ENCODE measurements at regions not wholly inside any gene's neighbourhood (a gene's known extent, or its start where the extent isn't known, plus 50 kb on each side); places are given as distances from the start of the nearest gene placed in this dataset.

DNA sequence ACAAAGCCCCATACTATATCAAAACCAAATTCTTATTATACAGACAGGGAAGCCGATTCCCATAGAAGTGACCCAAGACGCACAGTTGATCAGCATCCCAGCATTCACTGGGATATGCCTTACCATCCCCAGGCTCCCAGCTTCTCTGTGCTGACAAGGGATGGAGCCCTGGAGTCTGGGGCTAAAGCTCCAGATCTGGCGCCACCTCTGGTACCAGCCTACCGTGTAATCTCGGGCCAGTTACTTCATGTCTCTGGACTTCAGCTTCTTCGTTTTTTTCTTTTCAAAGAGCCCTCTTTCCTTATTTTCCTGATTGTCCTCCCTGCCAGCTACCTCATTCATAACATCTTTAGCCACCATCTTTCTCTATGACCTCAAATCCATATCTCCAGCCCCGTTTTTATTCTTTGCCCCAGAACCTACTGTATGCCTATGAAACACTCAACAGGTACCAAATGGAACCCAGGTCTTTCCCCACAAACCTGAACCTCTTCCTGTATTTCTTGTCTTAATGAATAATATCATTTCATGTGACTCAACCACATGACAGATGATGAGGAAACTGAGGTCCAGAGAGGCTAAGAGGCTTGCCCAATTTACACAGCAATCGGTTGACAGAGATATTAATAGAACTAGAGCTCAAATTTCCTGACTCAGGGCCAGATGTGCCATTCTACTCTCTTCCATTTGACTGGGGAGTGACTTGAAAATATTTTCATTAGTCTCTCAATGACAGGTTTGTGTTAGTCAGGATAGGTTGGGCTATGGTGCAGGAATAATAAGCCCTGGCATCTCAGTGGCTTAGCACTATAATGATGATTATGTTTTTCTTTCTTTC, 85.4 kb upstream of the TLE3 start:
- DNase-seq: no peak
- no peak for ATAC-seq
- intact Hi-C loops (cut with DNase I): no loop called here
- Histone ChIP-seq H3K36me3 (no peaks in the 10 kb centered on the region), H3K27ac (no peak overlapping the region), H3K9me3 (no peaks in the 10 kb centered on the region), H3K4me1 (no peaks in the 10 kb centered on the region), H3K27me3 (ENCODE audit: low read depth) (no peaks in the 10 kb centered on the region), H3K4me3 (no peak overlapping the region)
- TF ChIP-seq, protein P1, sequence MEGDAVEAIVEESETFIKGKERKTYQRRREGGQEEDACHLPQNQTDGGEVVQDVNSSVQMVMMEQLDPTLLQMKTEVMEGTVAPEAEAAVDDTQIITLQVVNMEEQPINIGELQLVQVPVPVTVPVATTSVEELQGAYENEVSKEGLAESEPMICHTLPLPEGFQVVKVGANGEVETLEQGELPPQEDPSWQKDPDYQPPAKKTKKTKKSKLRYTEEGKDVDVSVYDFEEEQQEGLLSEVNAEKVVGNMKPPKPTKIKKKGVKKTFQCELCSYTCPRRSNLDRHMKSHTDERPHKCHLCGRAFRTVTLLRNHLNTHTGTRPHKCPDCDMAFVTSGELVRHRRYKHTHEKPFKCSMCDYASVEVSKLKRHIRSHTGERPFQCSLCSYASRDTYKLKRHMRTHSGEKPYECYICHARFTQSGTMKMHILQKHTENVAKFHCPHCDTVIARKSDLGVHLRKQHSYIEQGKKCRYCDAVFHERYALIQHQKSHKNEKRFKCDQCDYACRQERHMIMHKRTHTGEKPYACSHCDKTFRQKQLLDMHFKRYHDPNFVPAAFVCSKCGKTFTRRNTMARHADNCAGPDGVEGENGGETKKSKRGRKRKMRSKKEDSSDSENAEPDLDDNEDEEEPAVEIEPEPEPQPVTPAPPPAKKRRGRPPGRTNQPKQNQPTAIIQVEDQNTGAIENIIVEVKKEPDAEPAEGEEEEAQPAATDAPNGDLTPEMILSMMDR (IDR thresholded peaks at IDR 0.05): no peak

- H3K27me3 ChIP-seq (ENCODE audit: low read depth): no peaks in the 10 kb centered on the region
- no peaks in the 10 kb centered on the region for H3K9me3 ChIP-seq
- no peak overlapping the region for H3K4me3 ChIP-seq
- DNase-seq (no peak), ATAC-seq (no peak)
- intact Hi-C loops (cut with DNase I): no loop called here
- H3K4me1 ChIP-seq: no peaks in the 10 kb centered on the region
- no peak overlapping the region for H3K27ac ChIP-seq
- TF ChIP-seq, protein P1 (IDR thresholded peaks at IDR 0.05): no peak
- H3K36me3 ChIP-seq: no peaks in the 10 kb centered on the region
Measured at GRCh38 chr15:70181626-70182255, 84.0 kb upstream of the TLE3 start.

DNA sequence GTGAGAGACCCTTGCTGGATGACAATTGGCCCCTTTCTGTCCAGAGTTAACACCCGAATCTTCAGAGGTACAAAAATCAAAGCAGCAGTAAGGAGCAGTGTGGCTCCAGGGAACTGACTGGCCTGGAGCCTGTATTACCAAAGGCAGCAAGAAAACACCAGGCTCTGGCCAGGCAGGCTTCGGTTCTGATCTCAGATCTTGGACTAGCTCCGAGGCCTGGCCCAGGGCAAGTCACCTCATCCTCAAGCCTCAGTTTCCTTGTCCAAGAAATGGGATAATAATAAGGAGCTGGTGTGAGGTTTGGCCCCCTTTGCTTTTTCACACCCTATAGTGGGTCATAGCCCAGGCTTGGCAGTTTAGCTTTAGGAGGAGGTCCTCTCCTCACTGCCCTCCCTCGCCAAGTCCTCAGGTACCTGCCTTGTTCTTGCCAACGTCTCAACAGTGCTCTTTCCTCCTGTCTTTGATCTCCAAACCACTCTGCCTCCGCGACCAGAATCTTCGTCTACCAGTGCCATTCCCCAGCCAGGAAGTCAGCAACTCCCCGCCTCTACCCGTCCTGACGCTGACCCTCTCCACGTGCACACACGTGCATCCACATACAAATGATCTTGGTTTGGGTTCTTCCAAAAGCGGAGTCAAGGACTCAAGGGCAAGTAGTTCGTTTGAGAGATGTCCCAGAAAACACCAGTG, 82.6 kb upstream of the TLE3 start:
- TF ChIP-seq, protein P1 (IDR thresholded peaks at IDR 0.05): no peak
- Histone ChIP-seq H3K9me3 (no peaks in the 10 kb centered on the region), H3K4me3 (no peak overlapping the region), H3K27me3 (ENCODE audit: low read depth) (no peaks in the 10 kb centered on the region), H3K36me3 (no peaks in the 10 kb centered on the region), H3K27ac (no peak overlapping the region), H3K4me1 (no peaks in the 10 kb centered on the region)
- intact Hi-C loops (cut with DNase I): no loop called here
- no peak for DNase-seq
- ATAC-seq: no peak

- Histone ChIP-seq H3K4me1 (no peaks in the 10 kb centered on the region), H3K36me3 (no peaks in the 10 kb centered on the region), H3K4me3 (no peak overlapping the region), H3K9me3 (no peaks in the 10 kb centered on the region), H3K27ac (no peak overlapping the region), H3K27me3 (ENCODE audit: low read depth) (no peaks in the 10 kb centered on the region)
- no peak for ATAC-seq
- intact Hi-C loops (cut with DNase I): no loop called here
- TF ChIP-seq, protein P1 (IDR thresholded peaks at IDR 0.05): no peak
- DNase-seq: no peak
Measured at GRCh38 chr15:70179309-70179892, 81.7 kb upstream of the TLE3 start.

DNA sequence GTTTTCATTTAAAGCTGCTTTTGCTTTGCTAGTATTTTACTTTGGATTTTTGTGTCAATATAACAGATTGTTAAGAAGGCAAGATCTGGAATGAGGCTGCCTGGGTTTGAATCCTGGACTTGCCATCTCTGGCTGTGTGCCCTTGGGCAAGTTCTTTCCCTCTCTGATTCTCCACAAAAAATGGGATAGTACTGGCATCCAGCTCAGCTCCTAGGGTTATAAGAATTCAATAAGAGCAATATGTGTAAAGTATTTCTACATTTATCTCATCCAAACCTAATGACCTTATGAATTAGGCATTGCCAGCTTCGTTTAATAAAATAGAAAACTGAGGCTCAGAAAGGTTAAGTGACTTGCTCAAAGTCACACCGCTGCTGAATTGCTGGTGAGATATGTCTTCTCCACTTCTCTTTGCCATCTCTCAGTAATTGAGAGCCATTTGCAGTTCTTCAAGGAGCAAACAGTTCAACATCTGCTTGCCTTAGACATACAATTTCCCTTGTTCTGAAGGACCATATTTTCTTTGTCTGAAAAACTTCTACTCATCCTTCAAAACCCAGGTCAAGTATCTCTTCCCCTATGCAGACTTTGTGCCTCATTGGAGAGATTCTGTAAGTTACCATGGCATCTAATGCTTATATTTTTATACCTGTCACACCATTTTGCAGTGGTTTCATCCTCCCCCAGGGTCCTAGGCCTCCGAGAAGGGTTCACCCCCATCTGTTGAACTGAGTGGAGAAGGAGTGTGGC, 80.8 kb upstream of the TLE3 start:
- ATAC-seq: no peak
- H3K27ac ChIP-seq: no peak overlapping the region
- no peaks in the 10 kb centered on the region for H3K9me3 ChIP-seq

More for the DNA sequence above, 80.8 kb upstream of the TLE3 start:
- Histone ChIP-seq H3K4me3 (no peak overlapping the region), H3K27me3 (ENCODE audit: low read depth) (no peaks in the 10 kb centered on the region), H3K36me3 (no peaks in the 10 kb centered on the region), H3K4me1 (no peaks in the 10 kb centered on the region)
- intact Hi-C loops (cut with DNase I): no loop called here
- TF ChIP-seq, protein P1 (IDR thresholded peaks at IDR 0.05): no peak
- DNase-seq: no peak

Data from lower lobe of right lung (tissue), 2 donors.